NCI-H69 (cell line): ENCODE measurements at regions not wholly inside any gene's neighbourhood (a gene's known extent, or its start where the extent isn't known, plus 50 kb on each side); places are given as distances from the start of the nearest gene placed in this dataset.

Source experiments
- DNase-seq: peaks from one replicate; lab custom pipeline; 2025; lab: John Stamatoyannopoulos, UW

- DNase-seq: no peak
Measured at GRCh38 chr2:116645155-116645554, 1169.3 kb upstream of the DDX18 start.

GRCh38 chr2:116668691-116669090 lies 1145.8 kb upstream of the DDX18 start:
- DNase-seq: no peak

- DNase-seq: no peak
Measured at GRCh38 chr2:116669782-116670181, 1144.7 kb upstream of the DDX18 start.

- no peak for DNase-seq
Measured at GRCh38 chr2:116674188-116674587, 1140.3 kb upstream of the DDX18 start.

- DNase-seq: no peak
Measured at GRCh38 chr2:116676776-116677175, 1137.7 kb upstream of the DDX18 start.

GRCh38 chr2:116680256-116680936 lies 1134.1 kb upstream of the DDX18 start:
- peak; percentile 59 for DNase-seq

GRCh38 chr2:116687371-116687770 lies 1127.1 kb upstream of the DDX18 start:
- no peak for DNase-seq

- DNase-seq: no peak
Measured at GRCh38 chr2:116692988-116693387, 1121.5 kb upstream of the DDX18 start.

GRCh38 chr2:116696223-116696622 lies 1118.3 kb upstream of the DDX18 start:
- peak; percentile 65 for DNase-seq

- DNase-seq: no peak
Measured at GRCh38 chr2:116696903-116697302, 1117.6 kb upstream of the DDX18 start.

GRCh38 chr2:116706396-116706795 lies 1108.1 kb upstream of the DDX18 start:
- DNase-seq: no peak

- no peak for DNase-seq
Measured at GRCh38 chr2:116716038-116716437, 1098.5 kb upstream of the DDX18 start.

- no peak for DNase-seq
Measured at GRCh38 chr2:116716444-116716843, 1098.0 kb upstream of the DDX18 start.

GRCh38 chr2:116717832-116718231 lies 1096.7 kb upstream of the DDX18 start:
- DNase-seq: no peak

- DNase-seq: peak; percentile 0
Measured at GRCh38 chr2:116718451-116718850, 1096.0 kb upstream of the DDX18 start.

GRCh38 chr2:116719836-116720235 lies 1094.7 kb upstream of the DDX18 start:
- peak; percentile 83 for DNase-seq

- no peak for DNase-seq
Measured at GRCh38 chr2:116724550-116724949, 1089.9 kb upstream of the DDX18 start.

GRCh38 chr2:116732322-116732721 lies 1082.2 kb upstream of the DDX18 start:
- no peak for DNase-seq

- DNase-seq: peak; percentile 40
Measured at GRCh38 chr2:116733699-116734098, 1080.8 kb upstream of the DDX18 start.

- DNase-seq: no peak
Measured at GRCh38 chr2:116737951-116738350, 1076.5 kb upstream of the DDX18 start.

- DNase-seq: no peak
Measured at GRCh38 chr2:116747103-116747502, 1067.4 kb upstream of the DDX18 start.

- DNase-seq: no peak
Measured at GRCh38 chr2:116749994-116750393, 1064.5 kb upstream of the DDX18 start.

GRCh38 chr2:116754381-116755101 lies 1060.0 kb upstream of the DDX18 start:
- DNase-seq: peak; percentile 1

- no peak for DNase-seq
Measured at GRCh38 chr2:116761864-116762263, 1052.6 kb upstream of the DDX18 start.
